ENCODE measurements at regions not wholly inside any gene's neighbourhood (a gene's known extent, or its start where the extent isn't known, plus 50 kb on each side); places are given as distances from the start of the nearest gene placed in this dataset.

- peaks cover 18% of the 10 kb centered on the region for H3K4me1 ChIP-seq (replicated peaks)
- no peaks in the 10 kb centered on the region for H3K36me3 ChIP-seq
- no peak overlapping the region for H3K4me3 ChIP-seq
- DNase-seq (ENCODE audit: low read depth in 1 of 2, low spot score in 2 of 2) = no peak
- no peaks in the 10 kb centered on the region for H3K9me3 ChIP-seq (replicated peaks)
- no peaks in the 10 kb centered on the region; the same call in 1 of the 2 replicates for H3K27me3 ChIP-seq (replicated peaks)
- H3K27ac ChIP-seq = no peak overlapping the region
Measured at GRCh38 chr20:58600756-58601155, 50.3 kb upstream of the STX16 start.

DNA sequence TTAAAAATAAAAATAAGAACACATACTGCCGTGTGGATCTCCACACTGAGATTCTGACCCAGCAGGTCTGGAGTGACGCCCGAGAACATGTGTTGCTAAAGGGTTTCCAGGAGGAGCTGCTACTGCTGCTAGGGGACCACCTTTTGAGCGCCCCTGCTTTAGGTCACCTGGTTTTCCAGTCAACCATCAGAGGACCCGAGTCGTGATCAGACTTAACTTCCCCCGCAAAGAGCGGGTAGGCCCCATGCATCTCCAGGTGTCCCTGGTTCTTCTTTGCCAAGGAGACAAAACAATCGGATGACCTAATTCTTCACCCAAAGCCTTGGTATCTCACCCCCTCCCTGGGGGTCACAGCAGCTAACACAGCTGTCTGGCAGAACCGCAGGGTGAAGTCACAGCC is 51.1 kb upstream of the STX16 start:
- Histone ChIP-seq H3K27ac (no peak overlapping the region), H3K4me1 (replicated peaks) (peaks cover 18% of the 10 kb centered on the region), H3K36me3 (no peaks in the 10 kb centered on the region), H3K9me3 (replicated peaks) (no peaks in the 10 kb centered on the region), H3K4me3 (no peak overlapping the region), H3K27me3 (replicated peaks) (no peaks in the 10 kb centered on the region; the same call in 1 of the 2 replicates)
- no peak for DNase-seq (ENCODE audit: low read depth in 1 of 2, low spot score in 2 of 2)

DNA sequence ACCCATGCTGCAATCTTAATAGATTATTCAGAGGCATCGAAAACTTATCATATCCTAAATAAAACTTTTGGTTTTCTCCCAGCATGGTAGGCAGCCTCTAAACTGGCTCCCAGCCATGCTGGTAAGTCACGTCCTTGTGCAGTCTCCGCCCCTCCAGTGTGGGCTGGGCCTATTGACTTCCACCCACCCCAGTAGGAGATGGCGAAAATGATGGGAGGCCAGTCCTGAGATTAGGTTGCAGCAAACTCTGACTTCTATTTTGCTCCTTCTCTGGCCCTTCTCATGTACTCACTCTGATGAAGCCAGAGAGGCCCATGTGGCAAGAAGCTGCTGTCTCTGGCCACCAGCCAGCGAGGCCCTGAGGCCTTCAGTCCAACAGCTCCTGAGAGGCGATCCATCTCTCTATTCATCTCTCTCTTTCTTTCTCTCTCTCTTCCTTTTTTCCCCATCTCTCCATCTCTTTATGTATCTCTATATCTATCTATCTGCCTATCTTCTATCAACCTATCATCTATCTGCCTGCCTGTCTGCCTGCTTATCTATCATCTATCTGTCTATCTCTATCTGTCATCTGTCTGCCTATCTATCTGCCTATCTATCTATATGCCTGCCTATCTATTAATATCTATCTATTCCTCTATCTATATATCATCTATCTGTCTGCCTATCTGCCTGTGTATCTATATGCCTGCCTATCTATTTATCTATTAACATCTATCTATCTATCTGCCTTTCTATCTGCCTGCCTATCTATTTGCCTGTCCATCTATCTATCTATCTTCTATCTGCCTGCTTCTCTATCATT is 52.7 kb upstream of the STX16 start:
- Histone ChIP-seq H3K27ac (no peak overlapping the region), H3K36me3 (no peaks in the 10 kb centered on the region), H3K27me3 (replicated peaks) (no peaks in the 10 kb centered on the region; the same call in 1 of the 2 replicates), H3K4me3 (no peak overlapping the region), H3K4me1 (replicated peaks) (peaks cover 5% of the 10 kb centered on the region), H3K9me3 (replicated peaks) (no peaks in the 10 kb centered on the region)
- DNase-seq (ENCODE audit: low read depth in 1 of 2, low spot score in 2 of 2) = no peak

- Histone ChIP-seq H3K9me3 (replicated peaks) (no peaks in the 10 kb centered on the region), H3K36me3 (no peaks in the 10 kb centered on the region), H3K4me1 (replicated peaks) (no peaks in the 10 kb centered on the region), H3K27me3 (replicated peaks) (no peaks in the 10 kb centered on the region), H3K27ac (no peak overlapping the region), H3K4me3 (no peak overlapping the region)
- no peak for DNase-seq (ENCODE audit: low read depth in 1 of 2, low spot score in 2 of 2)
Measured at GRCh38 chr20:58597249-58597891, 53.7 kb upstream of the STX16 start.

- no peaks in the 10 kb centered on the region for H3K36me3 ChIP-seq
- H3K4me1 ChIP-seq (replicated peaks) = no peaks in the 10 kb centered on the region
- no peak overlapping the region for H3K4me3 ChIP-seq
- no peak overlapping the region for H3K27ac ChIP-seq
- DNase-seq (ENCODE audit: low read depth in 1 of 2, low spot score in 2 of 2) = no peak
- no peaks in the 10 kb centered on the region for H3K9me3 ChIP-seq (replicated peaks)
- H3K27me3 ChIP-seq (replicated peaks) = no peaks in the 10 kb centered on the region
Measured at GRCh38 chr20:58596750-58597248, 54.3 kb upstream of the STX16 start.

- no peaks in the 10 kb centered on the region for H3K27me3 ChIP-seq (replicated peaks)
- H3K36me3 ChIP-seq = no peaks in the 10 kb centered on the region
- H3K4me3 ChIP-seq = no peak overlapping the region
- no peaks in the 10 kb centered on the region for H3K9me3 ChIP-seq (replicated peaks)
- H3K4me1 ChIP-seq (replicated peaks) = no peaks in the 10 kb centered on the region
- no peak for DNase-seq (ENCODE audit: low read depth in 1 of 2, low spot score in 2 of 2)
- no peak overlapping the region for H3K27ac ChIP-seq
Measured at GRCh38 chr20:58596244-58596643, 54.8 kb upstream of the STX16 start.

- Histone ChIP-seq H3K27me3 (replicated peaks) (no peaks in the 10 kb centered on the region), H3K9me3 (replicated peaks) (no peaks in the 10 kb centered on the region), H3K36me3 (no peaks in the 10 kb centered on the region), H3K27ac (no peak overlapping the region), H3K4me1 (replicated peaks) (no peaks in the 10 kb centered on the region), H3K4me3 (no peak overlapping the region)
- DNase-seq (ENCODE audit: low read depth in 1 of 2, low spot score in 2 of 2) = no peak
Measured at GRCh38 chr20:58595167-58595566, 55.9 kb upstream of the STX16 start.

GRCh38 chr20:58593880-58594638 is 57.0 kb upstream of the STX16 start:
- Histone ChIP-seq H3K9me3 (replicated peaks) (no peaks in the 10 kb centered on the region), H3K27ac (no peak overlapping the region), H3K4me1 (replicated peaks) (no peaks in the 10 kb centered on the region), H3K27me3 (replicated peaks) (no peaks in the 10 kb centered on the region), H3K4me3 (no peak overlapping the region), H3K36me3 (no peaks in the 10 kb centered on the region)
- no peak for DNase-seq (ENCODE audit: low read depth in 1 of 2, low spot score in 2 of 2)

DNA sequence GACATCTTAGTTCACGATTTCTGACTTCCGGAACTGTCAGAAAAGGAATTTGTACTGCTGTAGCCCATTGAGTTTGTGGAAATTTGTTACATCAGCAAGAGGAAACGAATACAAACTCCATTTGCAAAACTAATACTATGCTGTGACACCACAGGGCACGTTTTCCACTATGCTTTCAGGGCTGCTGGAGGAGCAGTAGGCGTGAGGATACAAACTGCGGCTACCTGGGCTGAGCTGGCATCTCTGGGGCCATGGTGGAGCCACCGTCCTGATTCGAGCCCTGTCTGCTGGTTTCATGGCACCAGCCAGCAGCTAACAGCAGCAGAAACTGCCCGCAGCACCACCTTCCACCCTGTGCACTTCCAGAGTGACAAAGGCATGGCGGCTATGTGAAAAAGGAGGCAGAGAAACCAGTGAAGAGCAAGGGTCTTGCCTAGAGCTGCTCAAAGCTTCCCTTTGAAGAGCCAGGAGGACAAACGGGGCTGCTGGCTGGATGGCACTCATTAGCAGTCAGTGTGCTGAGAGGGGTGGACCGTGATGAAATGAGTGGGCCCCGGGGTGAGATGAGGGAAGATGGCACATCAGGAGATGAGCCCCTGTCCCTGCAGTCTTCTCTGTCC is 58.9 kb upstream of the STX16 start:
- Histone ChIP-seq H3K36me3 (no peaks in the 10 kb centered on the region), H3K27ac (no peak overlapping the region), H3K4me1 (replicated peaks) (no peaks in the 10 kb centered on the region), H3K4me3 (no peak overlapping the region), H3K27me3 (replicated peaks) (no peaks in the 10 kb centered on the region), H3K9me3 (replicated peaks) (no peaks in the 10 kb centered on the region)
- no peak for DNase-seq (ENCODE audit: low read depth in 1 of 2, low spot score in 2 of 2)

- no peak for DNase-seq (ENCODE audit: low read depth in 1 of 2, low spot score in 2 of 2)
- Histone ChIP-seq H3K27me3 (replicated peaks) (no peaks in the 10 kb centered on the region), H3K9me3 (replicated peaks) (no peaks in the 10 kb centered on the region), H3K36me3 (no peaks in the 10 kb centered on the region), H3K4me1 (replicated peaks) (peaks cover 8% of the 10 kb centered on the region), H3K4me3 (no peak overlapping the region), H3K27ac (no peak overlapping the region)
Measured at GRCh38 chr20:58590679-58591473, 60.2 kb upstream of the STX16 start.

DNA sequence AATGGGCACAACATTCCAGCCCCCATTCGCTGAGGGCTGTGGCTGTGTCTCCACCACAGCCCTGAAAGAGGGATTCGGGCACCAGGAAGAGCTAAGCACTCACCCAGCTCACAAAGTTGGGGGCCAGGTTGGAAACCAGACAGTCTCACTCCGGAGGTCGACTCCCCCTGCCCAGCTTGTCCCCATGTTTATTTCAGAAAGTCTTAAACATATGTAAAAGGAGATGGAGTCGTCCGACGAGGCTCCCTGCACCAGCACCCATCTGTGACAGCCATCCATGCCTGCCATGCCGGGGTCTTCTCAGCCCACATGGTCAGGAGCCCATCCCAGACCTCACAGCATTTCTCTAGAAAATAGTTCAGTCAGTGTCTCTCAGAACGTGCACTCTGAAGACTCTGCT is 63.6 kb upstream of the STX16 start:
- DNase-seq (ENCODE audit: low read depth in 1 of 2, low spot score in 2 of 2) = no peak

GRCh38 chr20:58586565-58587093 is 64.5 kb upstream of the STX16 start:
- no peak overlapping the region for H3K27ac ChIP-seq
- no peaks in the 10 kb centered on the region for H3K36me3 ChIP-seq
- H3K4me1 ChIP-seq (replicated peaks) = peaks cover 39% of the 10 kb centered on the region
- H3K4me3 ChIP-seq = no peak overlapping the region
- no peaks in the 10 kb centered on the region; the same call in 1 of the 2 replicates for H3K9me3 ChIP-seq (replicated peaks)
- no peak for DNase-seq (ENCODE audit: low read depth in 1 of 2, low spot score in 2 of 2)
- no peaks in the 10 kb centered on the region for H3K27me3 ChIP-seq (replicated peaks)

More for the DNA sequence above, 63.6 kb upstream of the STX16 start:
- H3K36me3 ChIP-seq = no peaks in the 10 kb centered on the region
- H3K4me1 ChIP-seq (replicated peaks) = peaks cover 39% of the 10 kb centered on the region
- no peaks in the 10 kb centered on the region for H3K27me3 ChIP-seq (replicated peaks)
- no peak overlapping the region for H3K4me3 ChIP-seq
- H3K27ac ChIP-seq = no peak overlapping the region
- H3K9me3 ChIP-seq (replicated peaks) = no peaks in the 10 kb centered on the region; the same call in 1 of the 2 replicates

Measured in SJSA1 (cell line).